Naive thymus-derived CD4-positive, alpha-beta T cell (primary cell): ENCODE measurements at regions not wholly inside any gene's neighbourhood (a gene's known extent, or its start where the extent isn't known, plus 50 kb on each side); places are given as distances from the start of the nearest gene placed in this dataset.

ENCODE experiments used
- ATAC-seq: fragments of 150-1000 bp; cut with Tn5 transposase; 2 replicates; pipeline ENCODE4 v1.10.0; 2021; ENCODE audit warnings: mild to moderate bottlenecking, moderate library complexity
- CTCF ChIA-PET: fragments of 350-600 bp; sonication (Branson Sonifier 250); formaldehyde crosslinking; loops from one replicate; lab custom pipeline; 2021; ENCODE audit warnings: antibody characterized with exemption; lab: Charles Lee
- POLR2A ChIA-PET: fragments of 350-600 bp; sonication (Branson Sonifier 250); formaldehyde crosslinking; loops from one replicate; lab custom pipeline; 2021; ENCODE audit warnings: antibody characterized with exemption, inconsistent platforms; lab: Charles Lee
- DNase-seq, 9 donors: peaks; one replicate each; pipeline versions ENCODE4 v3.0.0 to v3.0.0-alpha.2; 2020 to 2022; ENCODE audit warnings: mixed read lengths in 1 of 9
- H3K27ac ChIP-seq: one replicate; pipeline ENCODE4 v1.7.0; 2013; ENCODE audit warnings: mild to moderate bottlenecking, low read depth, low read length, moderate library complexity
- H3K27me3 ChIP-seq, 2 donors: one replicate each; pipeline ENCODE4 v1.7.0; 2013; ENCODE audit warnings: low read length in 2 of 2, mild to moderate bottlenecking in 2 of 2, moderate library complexity in 2 of 2; ENCODE audit not compliant: control insufficient read depth in 2 of 2, insufficient read depth in 2 of 2
- H3K36me3 ChIP-seq, 3 experiments: 1 replicate in 2 of 3; 2 replicates in 1 of 3; pipeline ENCODE4 v1.7.0; 2013; ENCODE audit warnings: low read length in 3 of 3, mild to moderate bottlenecking in 3 of 3, moderate library complexity in 1 of 3; ENCODE audit not compliant: insufficient read depth in 3 of 3, control insufficient read depth in 2 of 3
- H3K4me1 ChIP-seq, 2 donors: one replicate each; pipeline ENCODE4 v1.7.0; 2013; ENCODE audit warnings: low read length in 2 of 2, mild to moderate bottlenecking in 2 of 2, moderate library complexity in 1 of 2; ENCODE audit not compliant: control insufficient read depth in 2 of 2, insufficient read depth in 2 of 2
- H3K4me3 ChIP-seq: 2 replicates; pipeline ENCODE4 v1.7.0; 2013; ENCODE audit warnings: mild to moderate bottlenecking, low read length
- H3K9me3 ChIP-seq, 3 experiments: 1 replicate in 2 of 3; 2 replicates in 1 of 3; pipeline ENCODE4 v1.7.0; 2013; ENCODE audit warnings: low read length in 3 of 3; ENCODE audit not compliant: control insufficient read depth in 2 of 3
- H3K27ac Mint-ChIP-seq, 9 donors: one replicate each; pipeline ENCODE4 v1.8.0; 2020 to 2022; ENCODE audit warnings: mixed read lengths in 9 of 9, mild to moderate bottlenecking in 8 of 9, moderate library complexity in 5 of 9, inconsistent platforms in 2 of 9
- H3K27me3 Mint-ChIP-seq, 5 donors: one replicate each; pipeline ENCODE4 v1.8.0; 2021 to 2022; ENCODE audit warnings: mixed read lengths in 5 of 5, mild to moderate bottlenecking in 1 of 5
- H3K36me3 Mint-ChIP-seq, 5 donors: one replicate each; pipeline ENCODE4 v1.8.0; 2020 to 2022; ENCODE audit warnings: mixed read lengths in 5 of 5, mild to moderate bottlenecking in 3 of 5, inconsistent platforms in 1 of 5
- H3K4me1 Mint-ChIP-seq, 7 donors: one replicate each; pipeline ENCODE4 v1.8.0; 2020 to 2022; ENCODE audit warnings: mixed read lengths in 7 of 7, mild to moderate bottlenecking in 3 of 7, inconsistent platforms in 1 of 7
- H3K4me3 Mint-ChIP-seq, 10 donors: one replicate each; pipeline ENCODE4 v1.8.0; 2020 to 2022; ENCODE audit warnings: mild to moderate bottlenecking in 10 of 10, mixed read lengths in 10 of 10, moderate library complexity in 6 of 10, inconsistent platforms in 2 of 10
- H3K9me3 Mint-ChIP-seq, 11 donors: one replicate each; pipeline ENCODE4 v1.8.0; 2020 to 2022; ENCODE audit warnings: mixed read lengths in 11 of 11, mild to moderate bottlenecking in 4 of 11, inconsistent platforms in 1 of 11, moderate library complexity in 1 of 11
- intact Hi-C, 2 donors: fragments of 100-400 bp; cut with micrococcal nuclease; formaldehyde crosslinking; loops; one replicate each; pipeline ENCODE4 v1.15.1; 2023

DNA sequence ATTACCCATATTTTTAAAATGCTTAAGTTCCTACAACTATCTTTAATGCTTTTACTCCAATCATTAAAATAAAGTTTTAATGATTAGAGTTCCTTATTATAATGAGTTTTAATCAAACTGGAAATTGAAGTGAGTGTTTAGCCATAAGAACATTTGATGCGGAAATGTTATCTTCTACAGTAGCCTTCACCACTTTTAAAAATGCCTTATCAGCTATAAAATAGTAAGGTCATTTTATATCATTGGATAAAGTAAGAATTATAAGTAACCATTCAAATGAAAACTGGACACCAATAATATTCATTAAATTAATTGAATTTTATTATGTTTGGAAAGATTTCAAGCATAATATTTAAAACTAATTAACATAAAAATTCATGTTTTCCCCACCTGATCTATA is 825.0 kb upstream of the ROBO1 start:
- Mint-ChIP-seq H3K4me3 (no peak overlapping the region), H3K27ac (no peak overlapping the region), H3K4me1 (no peaks in the 10 kb centered on the region), H3K36me3 (no peaks in the 10 kb centered on the region), H3K27me3 (no peaks in the 10 kb centered on the region), H3K9me3 (peaks cover 0 to 21% (median 9%) of the 10 kb centered on the region in 11 donors)
- Histone ChIP-seq H3K36me3 (no peaks in the 10 kb centered on the region), H3K27ac (no peak overlapping the region), H3K9me3 (no peaks in the 10 kb centered on the region), H3K4me1 (no peaks in the 10 kb centered on the region), H3K4me3 (no peak overlapping the region), H3K27me3 (no peaks in the 10 kb centered on the region)
- ChIA-PET POLR2A (no interaction called here), CTCF (no interaction called here)
- ATAC-seq: no peak
- intact Hi-C loops: no loop called here
- DNase-seq: no peak

DNA sequence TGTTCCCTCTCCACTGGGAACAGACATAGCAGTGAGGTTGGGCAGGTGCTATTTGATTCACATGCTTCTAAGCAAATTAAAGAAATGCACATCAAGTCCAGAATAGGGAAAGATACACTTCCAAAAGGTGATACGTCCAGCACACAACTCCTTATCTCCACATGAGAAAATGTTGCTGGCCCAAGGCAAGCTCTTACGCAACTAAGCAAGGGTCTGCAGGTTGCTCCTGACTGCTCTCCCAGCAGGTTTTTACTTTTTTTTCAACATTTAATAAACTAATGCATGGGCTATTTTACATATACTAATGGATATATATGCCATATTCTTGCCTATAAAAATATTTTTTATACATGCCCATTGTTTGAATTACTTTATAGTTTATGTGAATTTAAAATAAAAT is 818.5 kb upstream of the ROBO1 start:
- no peaks in the 10 kb centered on the region for H3K4me1 Mint-ChIP-seq
- Histone ChIP-seq H3K9me3 (no peaks in the 10 kb centered on the region), H3K4me1 (no peaks in the 10 kb centered on the region), H3K4me3 (no peak overlapping the region), H3K27me3 (no peaks in the 10 kb centered on the region), H3K27ac (no peak overlapping the region), H3K36me3 (no peaks in the 10 kb centered on the region)
- peaks cover 0 to 10% (median 0%) of the 10 kb centered on the region in 11 donors for H3K9me3 Mint-ChIP-seq
- intact Hi-C loops: no loop called here
- CTCF ChIA-PET: no interaction called here
- no peak for DNase-seq
- no peak overlapping the region for H3K4me3 Mint-ChIP-seq
- no peaks in the 10 kb centered on the region for H3K27me3 Mint-ChIP-seq
- no peak for ATAC-seq
- H3K36me3 Mint-ChIP-seq: no peaks in the 10 kb centered on the region
- no peak overlapping the region for H3K27ac Mint-ChIP-seq
- POLR2A ChIA-PET: no interaction called here

DNA sequence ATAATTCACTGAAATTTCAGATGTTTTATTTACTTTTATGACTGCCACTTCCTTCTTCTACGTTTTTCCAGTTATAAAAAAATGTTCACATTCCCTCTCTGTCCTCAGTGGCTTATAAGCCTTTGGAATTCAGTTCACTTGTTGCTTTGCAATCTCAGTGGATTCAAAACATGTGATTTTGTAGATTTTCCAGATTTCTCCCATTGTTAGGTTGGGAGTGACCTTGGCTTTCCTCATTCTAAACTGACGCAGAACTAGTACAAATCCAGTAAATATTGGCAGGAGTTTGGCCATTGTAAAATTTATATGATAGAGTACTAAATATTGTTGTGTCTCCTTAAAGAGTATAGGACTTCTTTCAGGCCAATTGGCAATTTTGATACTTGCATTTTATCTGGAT is 812.3 kb upstream of the ROBO1 start:
- ATAC-seq: no peak
- Histone ChIP-seq H3K27me3 (no peaks in the 10 kb centered on the region), H3K4me1 (no peaks in the 10 kb centered on the region), H3K9me3 (no peaks in the 10 kb centered on the region), H3K27ac (no peak overlapping the region), H3K4me3 (no peak overlapping the region), H3K36me3 (no peaks in the 10 kb centered on the region)
- ChIA-PET CTCF (no interaction called here), POLR2A (no interaction called here)
- H3K4me1 Mint-ChIP-seq: no peaks in the 10 kb centered on the region
- DNase-seq: no peak
- peaks cover 0 to 37% (median 6%) of the 10 kb centered on the region in 11 donors for H3K9me3 Mint-ChIP-seq
- H3K27me3 Mint-ChIP-seq: no peaks in the 10 kb centered on the region
- intact Hi-C loops: no loop called here
- H3K4me3 Mint-ChIP-seq: no peak overlapping the region
- H3K36me3 Mint-ChIP-seq: no peaks in the 10 kb centered on the region
- no peak overlapping the region for H3K27ac Mint-ChIP-seq

DNA sequence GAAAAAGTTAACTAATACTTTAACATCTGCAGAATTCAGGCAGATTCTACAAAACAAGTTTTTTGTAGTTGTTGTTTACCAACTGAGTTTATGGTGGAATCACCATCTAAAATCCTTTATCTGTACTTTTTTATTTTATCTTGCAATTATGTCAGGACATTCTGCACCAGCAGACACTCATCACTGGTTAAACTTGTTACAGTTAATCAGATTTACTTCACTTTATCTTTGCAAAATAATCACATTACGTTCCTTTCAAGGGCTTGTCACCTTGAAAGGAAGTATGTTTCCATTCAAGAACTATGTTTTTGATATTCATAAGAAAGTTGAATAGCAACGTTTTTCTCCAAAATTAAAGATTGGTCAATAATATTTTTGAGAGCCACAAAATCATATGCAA is 796.6 kb upstream of the ROBO1 start:
- ATAC-seq (no peak), DNase-seq (no peak)
- Histone ChIP-seq H3K27me3 (no peaks in the 10 kb centered on the region), H3K4me3 (no peak overlapping the region), H3K4me1 (no peaks in the 10 kb centered on the region), H3K27ac (no peak overlapping the region), H3K9me3 (no peaks in the 10 kb centered on the region), H3K36me3 (no peaks in the 10 kb centered on the region)
- intact Hi-C loops: no loop called here
- H3K4me1 Mint-ChIP-seq: no peaks in the 10 kb centered on the region
- POLR2A ChIA-PET: no interaction called here
- H3K36me3 Mint-ChIP-seq: no peaks in the 10 kb centered on the region
- no peaks in the 10 kb centered on the region for H3K27me3 Mint-ChIP-seq
- peaks cover 0 to 23% (median 5%) of the 10 kb centered on the region in 11 donors for H3K9me3 Mint-ChIP-seq
- no peak overlapping the region for H3K4me3 Mint-ChIP-seq
- CTCF ChIA-PET: no interaction called here
- no peak overlapping the region for H3K27ac Mint-ChIP-seq

DNA sequence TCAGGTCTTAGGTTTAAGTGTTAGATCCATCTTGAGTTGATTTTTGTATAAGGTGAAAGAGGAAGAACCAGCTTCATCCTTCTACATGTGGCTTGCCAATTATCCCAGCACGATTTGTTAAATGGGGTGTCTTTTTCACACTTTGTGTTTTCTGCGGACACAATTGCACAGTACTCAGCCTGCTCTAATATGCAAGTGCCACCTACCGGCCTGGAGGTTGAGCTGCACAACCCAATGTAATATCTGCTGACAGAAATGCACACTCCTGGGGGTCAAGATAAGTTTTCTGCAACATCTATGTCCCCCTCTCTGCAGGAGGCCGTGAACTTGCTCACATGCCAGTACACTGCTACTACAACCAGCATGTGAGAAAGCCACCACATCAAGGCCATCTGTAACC is 791.9 kb upstream of the ROBO1 start:
- ATAC-seq: no peak
- Histone ChIP-seq H3K36me3 (no peaks in the 10 kb centered on the region), H3K4me1 (no peaks in the 10 kb centered on the region), H3K27ac (no peak overlapping the region), H3K4me3 (no peak overlapping the region), H3K9me3 (no peaks in the 10 kb centered on the region), H3K27me3 (no peaks in the 10 kb centered on the region)
- Mint-ChIP-seq H3K36me3 (no peaks in the 10 kb centered on the region), H3K9me3 (peaks cover 0 to 26% (median 4%) of the 10 kb centered on the region in 11 donors), H3K27ac (no peak overlapping the region), H3K4me3 (no peak overlapping the region), H3K4me1 (no peaks in the 10 kb centered on the region), H3K27me3 (no peaks in the 10 kb centered on the region)
- ChIA-PET POLR2A (no interaction called here), CTCF (no interaction called here)
- intact Hi-C loops: no loop called here
- no peak for DNase-seq

DNA sequence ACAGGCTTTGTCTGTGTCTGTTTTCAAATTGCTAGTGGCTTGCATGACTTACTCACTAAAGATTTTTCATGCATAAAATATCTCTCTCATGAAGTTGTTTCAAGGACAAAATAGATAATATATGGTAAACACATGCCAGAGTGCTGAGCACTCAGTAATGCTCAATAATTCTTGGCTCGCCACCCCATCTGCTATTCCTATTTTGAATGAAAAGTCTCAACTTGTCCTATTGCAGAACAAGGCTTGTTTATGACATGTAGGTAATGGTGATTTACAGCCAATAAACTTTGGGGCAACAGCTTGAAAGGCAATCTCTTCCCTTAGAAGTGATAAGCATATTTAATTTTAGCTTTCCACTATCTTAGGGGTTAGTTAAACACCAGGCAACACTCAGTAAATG is 789.0 kb upstream of the ROBO1 start:
- Mint-ChIP-seq H3K27ac (no peak overlapping the region), H3K4me1 (no peaks in the 10 kb centered on the region), H3K9me3 (peaks cover 2 to 21% (median 4%) of the 10 kb centered on the region in 11 donors), H3K4me3 (no peak overlapping the region), H3K27me3 (no peaks in the 10 kb centered on the region), H3K36me3 (no peaks in the 10 kb centered on the region)
- H3K27ac ChIP-seq: no peak overlapping the region
- ChIA-PET CTCF (no interaction called here), POLR2A (no interaction called here)
- intact Hi-C loops: no loop called here
- H3K27me3 ChIP-seq: no peaks in the 10 kb centered on the region
- DNase-seq: no peak
- no peaks in the 10 kb centered on the region for H3K9me3 ChIP-seq
- no peak for ATAC-seq
- H3K4me3 ChIP-seq: no peak overlapping the region
- no peaks in the 10 kb centered on the region for H3K4me1 ChIP-seq
- H3K36me3 ChIP-seq: no peaks in the 10 kb centered on the region

DNA sequence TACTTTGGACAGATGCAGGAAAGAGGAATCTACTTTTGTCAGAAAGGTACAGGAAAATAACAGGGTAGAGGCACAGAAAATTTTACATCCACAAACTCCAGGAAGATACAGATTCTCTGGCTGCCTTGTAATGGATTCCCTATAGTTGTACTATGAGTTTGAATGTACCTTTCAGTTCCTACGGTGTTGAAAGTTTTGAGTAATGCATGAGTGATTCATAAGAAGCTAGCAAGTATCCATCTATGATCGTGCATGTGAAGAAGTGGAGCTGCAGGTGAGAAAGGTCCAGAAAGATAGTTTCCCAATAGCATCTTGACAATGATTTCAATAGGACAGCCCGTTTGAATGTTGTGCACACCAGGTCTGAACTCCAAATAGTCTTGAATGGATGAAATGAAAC is 786.5 kb upstream of the ROBO1 start:
- no peaks in the 10 kb centered on the region for H3K9me3 ChIP-seq
- no peak for DNase-seq
- H3K4me1 ChIP-seq: no peaks in the 10 kb centered on the region
- H3K4me3 ChIP-seq: no peak overlapping the region
- no peak for ATAC-seq
- H3K4me1 Mint-ChIP-seq: no peaks in the 10 kb centered on the region
- H3K36me3 Mint-ChIP-seq: no peaks in the 10 kb centered on the region
- H3K27me3 Mint-ChIP-seq: no peaks in the 10 kb centered on the region
- no peaks in the 10 kb centered on the region for H3K36me3 ChIP-seq
- H3K4me3 Mint-ChIP-seq: no peak overlapping the region
- no peak overlapping the region for H3K27ac ChIP-seq
- H3K27me3 ChIP-seq: no peaks in the 10 kb centered on the region
- H3K27ac Mint-ChIP-seq: no peak overlapping the region
- ChIA-PET CTCF (no interaction called here), POLR2A (no interaction called here)
- intact Hi-C loops: no loop called here
- H3K9me3 Mint-ChIP-seq: peaks cover 0 to 18% (median 2%) of the 10 kb centered on the region in 11 donors
